ENCODE measurements at regions not wholly inside any gene's neighbourhood (a gene's known extent, or its start where the extent isn't known, plus 50 kb on each side); places are given as distances from the start of the nearest gene placed in this dataset.

DNA sequence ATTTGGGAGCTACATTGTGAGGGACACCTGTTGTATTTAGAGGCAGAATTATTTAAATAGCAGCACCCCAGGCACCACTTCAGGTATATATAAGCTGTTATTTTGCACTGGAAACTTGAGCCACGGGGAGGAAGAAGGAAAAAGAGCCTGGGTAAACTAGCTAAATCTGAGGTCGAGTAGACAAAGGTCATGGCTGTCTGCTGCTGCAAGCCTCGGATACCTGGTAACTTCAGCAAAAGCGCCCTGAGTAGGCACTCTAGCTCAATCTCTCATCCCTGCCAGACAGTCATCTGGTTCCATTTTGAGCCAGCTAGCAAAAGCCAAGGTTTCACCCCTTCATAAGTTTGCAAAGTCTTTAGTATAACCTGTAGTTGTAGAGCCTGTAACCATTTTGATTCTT, 101.9 kb upstream of the ZNF644 start:
- H3K36me3 Mint-ChIP-seq = no peaks in the 10 kb centered on the region
- peaks cover 8% of the 10 kb centered on the region for H3K4me1 Mint-ChIP-seq
- H3K9me3 Mint-ChIP-seq = peaks cover 0 to 3% (median 0%) of the 10 kb centered on the region in 7 donors
- no peak overlapping the region for H2AFZ ChIP-seq (ENCODE audit: insufficient read depth, low read depth, low read length, poor library complexity, severe bottlenecking)
- H3K9me3 ChIP-seq (replicated peaks in 1 of 2; ENCODE audit: control insufficient read depth in 1 of 2, insufficient read depth in 1 of 2, low read length in 2 of 2) = no peaks in the 10 kb centered on the region
- no peak for DNase-seq
- no peak for TF ChIP-seq CTCF (IDR thresholded peaks at IDR 0.05)
- H3K27ac ChIP-seq (ENCODE audit: low read depth in 1 of 2, low read length in 2 of 2) = no peak overlapping the region
- no peak overlapping the region for H3K4me3 ChIP-seq (replicated peaks in 1 of 3; ENCODE audit: low read depth in 2 of 3, low read length in 3 of 3)
- no peaks in the 10 kb centered on the region for H3K36me3 ChIP-seq (replicated peaks in 1 of 2; ENCODE audit: control insufficient read depth in 1 of 2, insufficient read depth in 2 of 2, low read length in 2 of 2)
- H3K4me1 ChIP-seq (ENCODE audit: control insufficient read depth in 1 of 2, insufficient read depth in 2 of 2, low read length in 2 of 2) = no peaks in the 10 kb centered on the region
- no peak overlapping the region for H3K4me3 Mint-ChIP-seq
- intact Hi-C loops (cut with micrococcal nuclease) = no loop called here
- H3K27me3 Mint-ChIP-seq (ENCODE audit: low read depth in 3 of 3) = no peaks in the 10 kb centered on the region
- no peak overlapping the region for H3K27ac Mint-ChIP-seq
- H3K27me3 ChIP-seq (ENCODE audit: control insufficient read depth in 2 of 2, insufficient read depth in 2 of 2, low read length in 2 of 2) = no peaks in the 10 kb centered on the region
- H3K4me2 ChIP-seq (replicated peaks; ENCODE audit: extremely low read depth, low read length, poor library complexity, severe bottlenecking) = no peak overlapping the region
- H3K79me2 ChIP-seq (ENCODE audit: insufficient read depth, low read length) = no peaks in the 10 kb centered on the region
- no peak overlapping the region for H3K9ac ChIP-seq (ENCODE audit: insufficient read depth, low read length, poor library complexity, severe bottlenecking)
- H4K20me1 ChIP-seq (ENCODE audit: insufficient read depth, low read length) = no peaks in the 10 kb centered on the region
- WGBS (ENCODE audit: insufficient coverage) = 100% methylated on average over 2 of the region's 4 CpGs

DNA sequence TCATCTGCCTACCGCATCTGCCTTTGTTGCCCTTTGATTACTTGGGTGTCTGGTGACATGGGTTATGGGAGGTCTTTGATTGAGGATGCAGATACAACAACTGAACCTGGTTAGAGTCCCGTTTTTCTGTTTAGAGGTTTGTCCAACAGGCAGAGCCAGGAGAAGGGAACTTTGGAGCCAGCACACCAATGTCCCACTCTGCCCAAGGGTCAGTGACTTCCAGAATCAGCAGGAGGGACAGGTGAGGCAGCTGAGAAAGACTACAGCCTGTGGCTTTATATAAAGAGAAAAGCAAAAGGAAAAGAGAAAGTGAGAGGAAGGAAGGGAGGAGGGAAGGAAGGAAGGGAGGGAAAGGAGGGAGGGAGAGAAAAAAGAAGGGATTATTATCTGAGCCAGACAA, 101.5 kb upstream of the ZNF644 start:
- 29% methylated on average over 1 of the region's 2 CpGs for WGBS (ENCODE audit: insufficient coverage)
- Histone ChIP-seq H3K4me2 (replicated peaks; ENCODE audit: extremely low read depth, low read length, poor library complexity, severe bottlenecking) (no peak overlapping the region), H3K79me2 (ENCODE audit: insufficient read depth, low read length) (no peaks in the 10 kb centered on the region), H3K4me3 (replicated peaks in 1 of 3; ENCODE audit: low read depth in 2 of 3, low read length in 3 of 3) (no peak overlapping the region), H3K9me3 (replicated peaks in 1 of 2; ENCODE audit: control insufficient read depth in 1 of 2, insufficient read depth in 1 of 2, low read length in 2 of 2) (no peaks in the 10 kb centered on the region), H3K27ac (ENCODE audit: low read depth in 1 of 2, low read length in 2 of 2) (no peak overlapping the region), H3K9ac (ENCODE audit: insufficient read depth, low read length, poor library complexity, severe bottlenecking) (no peak overlapping the region), H4K20me1 (ENCODE audit: insufficient read depth, low read length) (no peaks in the 10 kb centered on the region), H3K4me1 (ENCODE audit: control insufficient read depth in 1 of 2, insufficient read depth in 2 of 2, low read length in 2 of 2) (no peaks in the 10 kb centered on the region), H3K27me3 (ENCODE audit: control insufficient read depth in 2 of 2, insufficient read depth in 2 of 2, low read length in 2 of 2) (no peaks in the 10 kb centered on the region), H3K36me3 (replicated peaks in 1 of 2; ENCODE audit: control insufficient read depth in 1 of 2, insufficient read depth in 2 of 2, low read length in 2 of 2) (no peaks in the 10 kb centered on the region), H2AFZ (ENCODE audit: insufficient read depth, low read depth, low read length, poor library complexity, severe bottlenecking) (no peak overlapping the region)
- Mint-ChIP-seq H3K4me3 (no peak overlapping the region), H3K4me1 (peaks cover 8% of the 10 kb centered on the region), H3K36me3 (no peaks in the 10 kb centered on the region), H3K9me3 (peaks cover 0 to 2% (median 0%) of the 10 kb centered on the region in 7 donors), H3K27me3 (ENCODE audit: low read depth in 3 of 3) (no peaks in the 10 kb centered on the region), H3K27ac (no peak overlapping the region)
- intact Hi-C loops (cut with micrococcal nuclease) = no loop called here
- no peak for DNase-seq
- TF ChIP-seq CTCF (IDR thresholded peaks at IDR 0.05) = no peak
